HEK293T (cell line): ENCODE measurements at regions not wholly inside any gene's neighbourhood (a gene's known extent, or its start where the extent isn't known, plus 50 kb on each side); places are given as distances from the start of the nearest gene placed in this dataset.

Experiments used
- CTCF ChIA-PET: fragments of 350-600 bp; formaldehyde crosslinking; extraction: SDS; loops from one replicate; lab custom pipeline; 2021; ENCODE audit warnings: antibody characterized with exemption, inconsistent platforms; lab: Yijun Ruan, JAX
- POLR2A ChIA-PET: fragments of 350-600 bp; formaldehyde crosslinking; extraction: SDS; loops from one replicate; lab custom pipeline; 2020; ENCODE audit warnings: antibody characterized with exemption, inconsistent platforms; lab: Yijun Ruan, JAX
- DNase-seq: peaks from one replicate; pipeline ENCODE4 v3.0.0; 2012; ENCODE audit warnings: mixed read lengths; ENCODE audit errors: extremely low spot score
- ARNT ChIP-seq: fragments of 450-650 bp; IDR thresholded peaks from 2 replicates; pipeline ENCODE4 v1.6.1; 2017; ENCODE audit warnings: mild to moderate bottlenecking
- BHLHE40 ChIP-seq: fragments of 450-650 bp; IDR thresholded peaks from 2 replicates; pipeline ENCODE4 v1.6.1; 2016; ENCODE audit warnings: mild to moderate bottlenecking, moderate library complexity, borderline replicate concordance
- CTBP1 ChIP-seq: fragments of 450-650 bp; IDR thresholded peaks from 2 replicates; pipeline ENCODE4 v1.6.1; 2016; ENCODE audit warnings: borderline replicate concordance
- ELF4 ChIP-seq: fragments of 450-650 bp; IDR thresholded peaks from 2 replicates; pipeline ENCODE4 v1.6.1; 2017; ENCODE audit warnings: antibody characterized with exemption
- FOXA1 ChIP-seq: fragments of 450-650 bp; IDR thresholded peaks from 2 replicates; pipeline ENCODE4 v1.6.1; 2016; ENCODE audit warnings: mild to moderate bottlenecking
- FOXK2 ChIP-seq: fragments of 450-650 bp; IDR thresholded peaks from 2 replicates; pipeline ENCODE4 v1.6.1; 2016; ENCODE audit warnings: mild to moderate bottlenecking
- FOXM1 ChIP-seq: fragments of 450-650 bp; IDR thresholded peaks from 2 replicates; pipeline ENCODE4 v1.6.1; 2017; ENCODE audit warnings: mild to moderate bottlenecking, borderline replicate concordance
- HDGF ChIP-seq: fragments of 450-650 bp; IDR thresholded peaks from 2 replicates; pipeline ENCODE4 v1.6.1; 2017; ENCODE audit warnings: antibody characterized with exemption, borderline replicate concordance
- L3MBTL2 ChIP-seq: fragments of 450-650 bp; conservative IDR thresholded peaks from 2 replicates; pipeline ENCODE4 v1.6.1; 2016; ENCODE audit warnings: mild to moderate bottlenecking
- LEF1 ChIP-seq: fragments of 450-650 bp; IDR thresholded peaks from 2 replicates; pipeline ENCODE4 v1.6.1; 2017; ENCODE audit warnings: mild to moderate bottlenecking, borderline replicate concordance
- NFRKB ChIP-seq: fragments of 450-650 bp; IDR thresholded peaks from 2 replicates; pipeline ENCODE4 v1.6.1; 2016; ENCODE audit warnings: mild to moderate bottlenecking, moderate library complexity
- SP1 ChIP-seq: fragments of 450-650 bp; IDR thresholded peaks from 2 replicates; pipeline ENCODE4 v1.6.1; 2017
- SUZ12 ChIP-seq: fragments of 450-650 bp; IDR thresholded peaks from 2 replicates; pipeline ENCODE4 v1.6.1; 2016; ENCODE audit warnings: mild to moderate bottlenecking
- TARDBP ChIP-seq: fragments of 450-650 bp; IDR thresholded peaks from 2 replicates; pipeline ENCODE4 v1.6.1; 2016
- ZNF384 ChIP-seq: fragments of 450-650 bp; IDR thresholded peaks from 2 replicates; pipeline ENCODE4 v1.6.1; 2016
- TF ChIP-seq, protein P1 (sequence below): fragments of 450-650 bp; IDR thresholded peaks from 2 replicates; pipeline ENCODE4 v1.6.1; 2016

- POLR2A ChIA-PET, result no interaction called here
- TF ChIP-seq FOXK2 (no peak), FOXM1 (no peak), TARDBP (no peak), CTBP1 (no peak), HDGF (no peak), FOXA1 (no peak), ELF4 (no peak), ZNF384 (no peak), L3MBTL2 (no peak)
- CTCF ChIA-PET, result interaction anchor here (0.7 kb wide), 1 partner anchor 46 kb away, joined by 3 read pairs; no protein-coding TSS in a partner anchor
- DNase-seq, result no peak
Measured at GRCh38 chr15:31442226-31442625, 115.6 kb downstream of the KLF13 start.

GRCh38 chr15:31442699-31443111 is 116.1 kb downstream of the KLF13 start:
- ChIA-PET CTCF (no interaction called here), POLR2A (no interaction called here)
- no peak for DNase-seq
- no peak for TF ChIP-seq FOXA1
- no peak for TF ChIP-seq SP1

DNA sequence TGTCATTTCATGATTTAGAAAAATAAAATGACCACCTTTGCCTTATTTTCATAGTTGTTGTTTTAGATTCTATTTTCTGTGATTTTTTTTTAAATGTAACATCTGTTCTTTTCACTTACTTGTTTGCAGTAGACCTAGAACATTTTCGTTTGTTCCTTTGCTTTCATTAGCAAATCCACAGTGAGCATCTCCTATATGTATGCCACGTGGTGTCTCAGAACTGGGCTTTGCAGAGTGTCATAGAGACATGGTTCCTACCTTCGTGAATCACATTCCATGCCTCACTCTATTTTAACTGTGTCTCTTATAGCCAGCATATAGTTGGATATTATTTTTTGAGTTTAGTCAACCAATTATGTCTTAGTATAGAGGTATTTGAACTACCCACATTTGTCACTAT is 118.2 kb downstream of the KLF13 start:
- DNase-seq, result no peak
- no peak for TF ChIP-seq ELF4
- no peak for TF ChIP-seq LEF1
- no peak for TF ChIP-seq SP1
- TF ChIP-seq, protein P1, sequence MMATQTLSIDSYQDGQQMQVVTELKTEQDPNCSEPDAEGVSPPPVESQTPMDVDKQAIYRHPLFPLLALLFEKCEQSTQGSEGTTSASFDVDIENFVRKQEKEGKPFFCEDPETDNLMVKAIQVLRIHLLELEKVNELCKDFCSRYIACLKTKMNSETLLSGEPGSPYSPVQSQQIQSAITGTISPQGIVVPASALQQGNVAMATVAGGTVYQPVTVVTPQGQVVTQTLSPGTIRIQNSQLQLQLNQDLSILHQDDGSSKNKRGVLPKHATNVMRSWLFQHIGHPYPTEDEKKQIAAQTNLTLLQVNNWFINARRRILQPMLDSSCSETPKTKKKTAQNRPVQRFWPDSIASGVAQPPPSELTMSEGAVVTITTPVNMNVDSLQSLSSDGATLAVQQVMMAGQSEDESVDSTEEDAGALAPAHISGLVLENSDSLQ, result no peak
- TF ChIP-seq FOXK2, result no peak
- TF ChIP-seq TARDBP, result no peak
- no peak for TF ChIP-seq BHLHE40
- TF ChIP-seq ARNT, result no peak
- ChIA-PET CTCF (no interaction called here), POLR2A (no interaction called here)

GRCh38 chr15:31446546-31446945 is 119.9 kb downstream of the KLF13 start:
- POLR2A ChIA-PET, result no interaction called here
- no peak for DNase-seq
- TF ChIP-seq ZNF384 (no peak), FOXA1 (no peak), L3MBTL2 (no peak), BHLHE40 (no peak), CTBP1 (no peak), HDGF (no peak), NFRKB (no peak), LEF1 (no peak), FOXM1 (no peak), SUZ12 (no peak), SP1 (no peak), TARDBP (no peak), ARNT (no peak), ELF4 (no peak), FOXK2 (no peak)
- TF ChIP-seq, protein P1, result no peak
- CTCF ChIA-PET, result no interaction called here

DNA sequence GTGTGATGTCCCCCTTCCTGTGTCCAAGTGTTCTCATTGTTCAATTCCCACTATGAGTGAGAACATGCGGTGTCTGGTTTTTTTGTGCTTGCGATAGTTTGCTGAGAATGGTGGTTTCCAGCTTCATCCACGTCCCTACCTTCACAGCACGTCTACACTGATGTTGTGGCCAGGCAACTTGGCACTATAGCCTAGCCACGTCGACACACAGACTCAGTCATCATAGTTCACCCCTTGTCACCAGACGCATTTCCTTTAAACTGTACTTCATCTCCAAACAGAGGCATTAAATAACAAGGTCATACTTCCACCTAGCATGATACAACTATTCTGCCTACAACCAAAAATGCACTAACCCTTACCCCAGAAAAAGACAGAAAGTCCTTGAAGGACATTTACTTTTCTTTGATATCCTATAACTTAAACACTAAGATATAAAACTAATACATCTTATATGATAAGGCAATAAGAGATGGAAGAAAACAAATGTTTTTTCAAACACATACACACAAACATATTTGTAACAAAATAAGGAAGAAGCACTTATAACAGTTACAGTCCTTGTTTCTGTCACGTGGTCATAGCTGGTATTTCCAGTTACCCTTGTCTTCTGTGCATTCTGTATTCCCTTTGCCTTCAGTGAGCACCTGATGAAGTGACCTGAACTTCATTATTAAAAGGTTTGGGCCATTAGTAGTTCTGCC is 121.4 kb downstream of the KLF13 start:
- ChIA-PET CTCF (no interaction called here), POLR2A (no interaction called here)
- DNase-seq, result no peak
- no peak for TF ChIP-seq TARDBP
- no peak for TF ChIP-seq ZNF384
- TF ChIP-seq L3MBTL2, result no peak
- TF ChIP-seq SP1, result no peak
- TF ChIP-seq, protein P1, result no peak
- TF ChIP-seq LEF1, result no peak
- no peak for TF ChIP-seq NFRKB
- TF ChIP-seq FOXA1, result no peak
- no peak for TF ChIP-seq ELF4
- TF ChIP-seq FOXM1, result no peak
- no peak for TF ChIP-seq FOXK2
- TF ChIP-seq SUZ12, result no peak
- no peak for TF ChIP-seq HDGF
- no peak for TF ChIP-seq CTBP1
- no peak for TF ChIP-seq BHLHE40
- no peak for TF ChIP-seq ARNT

DNA sequence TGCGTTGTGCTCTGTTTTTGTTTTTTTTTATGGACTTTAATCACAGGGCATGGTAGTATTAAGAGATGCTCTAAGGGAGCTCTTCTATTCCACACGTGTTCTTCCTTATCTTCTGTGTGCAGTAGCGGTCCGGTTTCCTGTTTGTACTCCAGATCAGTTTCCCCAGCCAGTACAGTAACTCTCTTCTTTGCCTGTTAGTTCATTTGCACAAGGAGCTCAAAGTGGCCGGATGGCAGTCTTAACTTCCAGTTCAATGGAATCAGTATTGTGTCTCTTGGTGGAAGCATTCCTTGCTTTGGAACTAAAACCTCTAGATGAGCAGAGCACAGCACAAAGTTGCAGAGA is 122.0 kb downstream of the KLF13 start:
- TF ChIP-seq CTBP1 (no peak), BHLHE40 (no peak), HDGF (no peak), TARDBP (no peak), NFRKB (no peak), LEF1 (no peak), SUZ12 (no peak), FOXK2 (no peak), FOXA1 (no peak), SP1 (no peak), L3MBTL2 (no peak), FOXM1 (no peak), ARNT (no peak), ELF4 (no peak), ZNF384 (no peak)
- TF ChIP-seq, protein P1, result no peak
- DNase-seq, result no peak
- ChIA-PET POLR2A (no interaction called here), CTCF (no interaction called here)
